ENCODE measurements at regions not wholly inside any gene's neighbourhood (a gene's known extent, or its start where the extent isn't known, plus 50 kb on each side); places are given as distances from the start of the nearest gene placed in this dataset.

GRCh38 chr16:5951486-5951885 lies 853.9 kb upstream of the EEF2KMT start:
- TF ChIP-seq CTCF (IDR thresholded peaks at IDR 0.05) (no peak), POLR2A (IDR thresholded peaks at IDR 0.05) (no peak), POLR2AphosphoS5 (IDR thresholded peaks at IDR 0.05) (no peak)

Measured in breast epithelium (tissue), 3 donors.